ENCODE measurements at regions not wholly inside any gene's neighbourhood (a gene's known extent, or its start where the extent isn't known, plus 50 kb on each side); places are given as distances from the start of the nearest gene placed in this dataset.
"Not testable (repeated sequence)": the region's sequence is repeated elsewhere in the genome, so short reads cannot be mapped to it uniquely, and the experiment has no call there.

DNA sequence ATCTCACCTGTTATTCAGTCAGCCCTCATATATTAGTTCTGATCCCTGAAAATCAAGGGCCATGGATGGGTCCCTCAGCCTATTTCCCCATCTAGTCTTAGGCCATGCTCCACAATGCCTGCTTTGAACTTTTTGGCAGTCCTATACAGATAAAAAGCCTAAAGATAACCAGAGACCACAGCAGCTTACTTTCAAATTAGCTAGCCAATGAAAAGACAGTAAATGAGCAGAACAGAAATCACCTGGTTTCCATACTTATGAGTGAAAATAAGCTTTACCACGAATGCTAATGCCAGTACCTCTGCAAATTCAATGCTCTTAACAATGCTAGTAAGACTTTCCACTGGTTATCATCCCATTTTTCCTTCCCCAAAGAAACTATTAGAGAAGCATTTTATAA, 141.6 kb upstream of the SPRED1 start:
- TF ChIP-seq, protein P1, sequence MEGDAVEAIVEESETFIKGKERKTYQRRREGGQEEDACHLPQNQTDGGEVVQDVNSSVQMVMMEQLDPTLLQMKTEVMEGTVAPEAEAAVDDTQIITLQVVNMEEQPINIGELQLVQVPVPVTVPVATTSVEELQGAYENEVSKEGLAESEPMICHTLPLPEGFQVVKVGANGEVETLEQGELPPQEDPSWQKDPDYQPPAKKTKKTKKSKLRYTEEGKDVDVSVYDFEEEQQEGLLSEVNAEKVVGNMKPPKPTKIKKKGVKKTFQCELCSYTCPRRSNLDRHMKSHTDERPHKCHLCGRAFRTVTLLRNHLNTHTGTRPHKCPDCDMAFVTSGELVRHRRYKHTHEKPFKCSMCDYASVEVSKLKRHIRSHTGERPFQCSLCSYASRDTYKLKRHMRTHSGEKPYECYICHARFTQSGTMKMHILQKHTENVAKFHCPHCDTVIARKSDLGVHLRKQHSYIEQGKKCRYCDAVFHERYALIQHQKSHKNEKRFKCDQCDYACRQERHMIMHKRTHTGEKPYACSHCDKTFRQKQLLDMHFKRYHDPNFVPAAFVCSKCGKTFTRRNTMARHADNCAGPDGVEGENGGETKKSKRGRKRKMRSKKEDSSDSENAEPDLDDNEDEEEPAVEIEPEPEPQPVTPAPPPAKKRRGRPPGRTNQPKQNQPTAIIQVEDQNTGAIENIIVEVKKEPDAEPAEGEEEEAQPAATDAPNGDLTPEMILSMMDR (IDR thresholded peaks at IDR 0.05; ENCODE audit: insufficient read depth, low read depth, low read length, missing control alignments): no peak
- no peak overlapping the region for H3K4me3 ChIP-seq (ENCODE audit: low read depth, low read length)
- no peak for DNase-seq (ENCODE audit: low read depth)

GRCh38 chr15:38112406-38112805, 140.2 kb upstream of the SPRED1 start:
- no peak overlapping the region for H3K4me3 ChIP-seq (ENCODE audit: low read depth, low read length)
- TF ChIP-seq, protein P1 (IDR thresholded peaks at IDR 0.05; ENCODE audit: insufficient read depth, low read depth, low read length, missing control alignments): no peak
- no peak for DNase-seq (ENCODE audit: low read depth)

- TF ChIP-seq, protein P1 (IDR thresholded peaks at IDR 0.05; ENCODE audit: insufficient read depth, low read depth, low read length, missing control alignments): no peak
- H3K4me3 ChIP-seq (ENCODE audit: low read depth, low read length): no peak overlapping the region
- no peak for DNase-seq (ENCODE audit: low read depth)
These were observed 137.5 kb upstream of the SPRED1 start for GRCh38 chr15:38115121-38115520.

DNA sequence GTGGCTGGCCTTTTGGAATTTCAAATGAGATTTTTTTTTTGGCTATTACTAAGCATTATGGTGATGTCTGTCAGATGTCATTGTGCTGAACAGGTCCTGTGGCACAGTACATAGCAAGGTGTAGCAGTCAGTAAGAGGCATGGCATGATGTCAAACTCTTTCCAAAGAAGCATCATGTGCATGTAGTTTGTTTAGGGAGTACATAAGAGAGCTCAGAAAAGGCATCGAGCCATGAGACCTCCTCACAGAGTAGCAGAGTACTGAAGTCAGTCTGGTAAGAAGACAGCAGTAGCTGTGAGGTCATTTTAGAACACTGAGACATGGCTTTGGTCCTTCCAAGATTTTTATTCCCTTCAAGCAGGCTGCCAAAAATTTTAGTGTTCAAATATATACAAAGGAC, 134.9 kb upstream of the SPRED1 start:
- no peak for DNase-seq (ENCODE audit: low read depth)
- H3K4me3 ChIP-seq (ENCODE audit: low read depth, low read length): no peak overlapping the region
- TF ChIP-seq, protein P1 (IDR thresholded peaks at IDR 0.05; ENCODE audit: insufficient read depth, low read depth, low read length, missing control alignments): no peak

- peak; percentile 79 for DNase-seq (ENCODE audit: low read depth)
These were observed 132.8 kb upstream of the SPRED1 start for GRCh38 chr15:38119865-38120264.

GRCh38 chr15:38127306-38127771, 125.3 kb upstream of the SPRED1 start:
- H3K4me3 ChIP-seq (ENCODE audit: low read depth, low read length): no peak overlapping the region
- DNase-seq (ENCODE audit: low read depth): no peak
- TF ChIP-seq, protein P1 (IDR thresholded peaks at IDR 0.05; ENCODE audit: insufficient read depth, low read depth, low read length, missing control alignments): no peak

More at GRCh38 chr15:38119865-38120264, 132.8 kb upstream of the SPRED1 start:
- H3K4me3 ChIP-seq (ENCODE audit: low read depth, low read length): not testable (repeated sequence)

DNA sequence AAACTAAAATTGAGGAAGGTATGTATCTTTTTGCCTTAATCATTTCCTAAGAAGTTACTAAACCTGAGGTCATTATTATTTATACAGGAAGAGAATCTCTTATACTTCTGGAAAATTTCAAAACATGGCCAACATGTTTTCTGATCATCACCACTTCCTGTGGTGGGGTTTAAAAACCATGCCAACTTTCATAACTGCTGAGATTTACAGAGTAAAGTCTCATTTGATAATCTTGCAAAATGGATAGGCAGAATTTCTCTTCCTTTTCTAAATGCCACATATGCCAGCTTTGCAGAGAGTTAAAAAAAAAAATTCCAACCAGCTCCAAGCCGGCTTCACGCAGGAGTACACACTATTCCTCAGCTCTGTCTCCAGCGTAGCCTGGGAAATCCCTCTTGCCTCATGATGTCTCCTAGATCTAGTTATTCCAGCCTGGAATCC, 124.3 kb upstream of the SPRED1 start:
- DNase-seq (ENCODE audit: low read depth): no peak
- H3K4me3 ChIP-seq (ENCODE audit: low read depth, low read length): no peak overlapping the region
- TF ChIP-seq, protein P1 (IDR thresholded peaks at IDR 0.05; ENCODE audit: insufficient read depth, low read depth, low read length, missing control alignments): no peak

Measured in GM12865 (cell line).